ENCODE measurements at regions not wholly inside any gene's neighbourhood (a gene's known extent, or its start where the extent isn't known, plus 50 kb on each side); places are given as distances from the start of the nearest gene placed in this dataset.

DNA sequence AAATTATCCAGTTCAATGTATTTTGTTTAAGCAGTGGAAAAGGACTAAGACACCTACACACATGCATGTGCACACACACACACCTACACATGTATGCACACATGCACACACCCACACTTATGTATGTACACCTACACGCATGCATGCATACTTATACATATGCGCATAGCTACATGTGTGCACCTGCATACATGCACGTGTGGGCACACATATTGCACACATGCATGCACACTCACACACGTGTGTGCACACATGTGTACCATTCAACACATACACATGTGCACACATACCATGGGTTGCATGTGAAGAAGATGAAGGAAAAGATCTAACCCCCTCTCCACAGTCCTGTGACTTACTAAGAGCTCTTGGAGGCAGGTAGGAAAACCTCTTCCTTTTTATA lies 122.0 kb upstream of the MAFB start:
- no peak overlapping the region for H3K4ac ChIP-seq (replicated peaks; ENCODE audit: insufficient read length, low read depth, low read length)
- H3K79me2 ChIP-seq (ENCODE audit: control insufficient read depth in 1 of 2, insufficient read depth in 2 of 2, low read length in 2 of 2), result no peaks in the 10 kb centered on the region
- no peak overlapping the region for H2AFZ ChIP-seq (ENCODE audit: low read length)
- H2BK20ac ChIP-seq (ENCODE audit: low read length), result no peak overlapping the region
- no peak overlapping the region for H3K9ac ChIP-seq (replicated peaks in 1 of 4; ENCODE audit: extremely low read depth in 1 of 4, low read depth in 3 of 4, low read length in 3 of 4)
- no peaks in the 10 kb centered on the region for H3K4me1 ChIP-seq (replicated peaks in 1 of 4; ENCODE audit: control insufficient read depth in 3 of 4, insufficient read depth in 4 of 4, low read length in 3 of 4)
- H3K4me3 ChIP-seq (ENCODE audit: extremely low read depth in 1 of 4, insufficient read depth in 2 of 4, low read depth in 3 of 4, low read length in 4 of 4), result no peak overlapping the region
- H4K91ac ChIP-seq (replicated peaks; ENCODE audit: insufficient read length, low read length), result no peak overlapping the region
- H3K4me2 ChIP-seq (ENCODE audit: insufficient read depth in 1 of 2, low read depth in 2 of 2, low read length in 2 of 2), result no peak overlapping the region
- no peak overlapping the region for H4K8ac ChIP-seq (ENCODE audit: extremely low read depth, insufficient read depth, low read length)
- H4K5ac ChIP-seq (ENCODE audit: insufficient read length, low read depth, low read length), result no peak overlapping the region
- H3K23me2 ChIP-seq (ENCODE audit: low read depth, low read length), result peaks cover 4% of the 10 kb centered on the region
- H2BK5ac ChIP-seq (ENCODE audit: low read depth, low read length), result no peak overlapping the region
- FAIRE-seq (no peak), DNase-seq (ENCODE audit: low read depth in 1 of 2, low spot score in 2 of 2) (no peak)
- H3K18ac ChIP-seq (ENCODE audit: extremely low read depth, low read length), result no peak overlapping the region
- no peak overlapping the region for H3K14ac ChIP-seq (ENCODE audit: insufficient read length)
- H2AK5ac ChIP-seq (ENCODE audit: low read depth, low read length), result no peak overlapping the region
- CTCF ChIA-PET (ENCODE audit: partially characterized antibody), result interaction anchor here (0.7 to 3.3 kb wide), 18 partner anchors 11 to 152 kb away, joined by 3 to 23 read pairs (median 4); no protein-coding TSS in a partner anchor
- H3K79me1 ChIP-seq (ENCODE audit: low read depth, low read length), result no peaks in the 10 kb centered on the region
- no peak overlapping the region for H3K56ac ChIP-seq (replicated peaks; ENCODE audit: insufficient read length, low read depth, low read length)
- no peaks in the 10 kb centered on the region for H3K9me3 ChIP-seq (ENCODE audit: insufficient read depth in 2 of 2, low read depth in 1 of 2, low read length in 1 of 2)
- H3K23ac ChIP-seq (ENCODE audit: insufficient read length), result no peak overlapping the region
- no peak overlapping the region; the same call in 1 of the 2 replicates for H3K27ac ChIP-seq (ENCODE audit: low read depth, low read length)
- H2BK12ac ChIP-seq (ENCODE audit: low read depth, low read length), result no peak overlapping the region
- H2BK120ac ChIP-seq (replicated peaks; ENCODE audit: low read depth, low read length), result no peak overlapping the region
- H3K36me3 ChIP-seq (ENCODE audit: control insufficient read depth in 2 of 4, insufficient read depth in 4 of 4, low read length in 3 of 4), result no peaks in the 10 kb centered on the region
- POLR2A ChIA-PET (ENCODE audit: partially characterized antibody), result no interaction called here
- no peak overlapping the region for H2BK15ac ChIP-seq (ENCODE audit: low read length)
- 91% methylated on average over 4 of the region's 4 CpGs; no CpG with 5 or more reads in 1 of the 2 experiments for WGBS, 2 experiments (ENCODE audit: extremely low coverage in 1 of 2, insufficient coverage in 1 of 2, insufficient read length in 1 of 2, insufficient replicate concordance in 2 of 2, low coverage in 1 of 2, low lambda C conversion rate in 2 of 2, missing lambda C conversion rate in 1 of 2)
- H3K27me3 ChIP-seq (replicated peaks in 1 of 4; ENCODE audit: control insufficient read depth in 3 of 4, extremely low read depth in 1 of 4, insufficient read depth in 3 of 4, low read length in 3 of 4), result no peaks in the 10 kb centered on the region
- H4K20me1 ChIP-seq (replicated peaks in 1 of 2; ENCODE audit: control insufficient read depth in 1 of 2, insufficient read depth in 2 of 2, low read length in 2 of 2), result peaks cover 0 to 2% of the 10 kb centered on the region in 2 experiments
- TF ChIP-seq CHD2 (IDR thresholded peaks at IDR 0.05; ENCODE audit: low read length) (no peak), TCF12 (IDR thresholded peaks at IDR 0.05; ENCODE audit: low read depth, low read length) (no peak), SIX5 (IDR thresholded peaks at IDR 0.05; ENCODE audit: low read depth, low read length) (no peak), E2F6 (IDR thresholded peaks at IDR 0.05) (no peak), CEBPB (IDR thresholded peaks at IDR 0.05; ENCODE audit: low read depth, low read length) (no peak), RXRA (IDR thresholded peaks at IDR 0.05; ENCODE audit: insufficient read depth, low read depth, low read length) (no peak), EP300 (IDR thresholded peaks at IDR 0.05; ENCODE audit: borderline replicate concordance in 1 of 2, low read depth in 2 of 2, low read length in 2 of 2) (no peak), SIN3A (conservative IDR thresholded peaks at IDR 0.05 in 1 of 2, IDR thresholded peaks at IDR 0.05 in 1 of 2; ENCODE audit: low read depth in 1 of 2, low read length in 2 of 2) (no peak), PHF8 (conservative IDR thresholded peaks at IDR 0.05; ENCODE audit: low read depth, low read length) (no peak), BCL11A (IDR thresholded peaks at IDR 0.05; ENCODE audit: low read depth in 2 of 2, low read length in 2 of 2) (no peak), JUN (IDR thresholded peaks at IDR 0.05; ENCODE audit: low read depth, low read length) (no peak), CBX8 (IDR thresholded peaks at IDR 0.05; ENCODE audit: borderline replicate concordance, low read depth, low read length) (no peak), SP4 (IDR thresholded peaks at IDR 0.05; ENCODE audit: low read length) (no peak), SRF (IDR thresholded peaks at IDR 0.05; ENCODE audit: low read depth, low read length) (no peak), ASH2L (IDR thresholded peaks at IDR 0.05; ENCODE audit: low read length) (no peak)
